ENCODE measurements at regions not wholly inside any gene's neighbourhood (a gene's known extent, or its start where the extent isn't known, plus 50 kb on each side); places are given as distances from the start of the nearest gene placed in this dataset.
A peak's percentile ranks its signal among the peaks of the same experiment; 100 is the strongest.

GRCh38 chr2:139386401-139386800, 606.2 kb upstream of the NXPH2 start:
- DNase-seq, result no peak

GRCh38 chr2:139383532-139383931, 603.3 kb upstream of the NXPH2 start:
- no peak for DNase-seq

- no peak for DNase-seq
Measured at GRCh38 chr2:139380051-139380450, 599.9 kb upstream of the NXPH2 start.

GRCh38 chr2:139378373-139378772, 598.2 kb upstream of the NXPH2 start:
- DNase-seq, result no peak

GRCh38 chr2:139374296-139374850, 594.2 kb upstream of the NXPH2 start:
- DNase-seq, result peak; percentile 4 to 24

- no peak for DNase-seq
Measured at GRCh38 chr2:139369423-139370409, 589.5 kb upstream of the NXPH2 start.

- DNase-seq, result no peak
Measured at GRCh38 chr2:139367416-139367815, 587.2 kb upstream of the NXPH2 start.

- DNase-seq, result no peak
Measured at GRCh38 chr2:139366681-139367080, 586.5 kb upstream of the NXPH2 start.

GRCh38 chr2:139365189-139365588, 585.0 kb upstream of the NXPH2 start:
- DNase-seq, result no peak

GRCh38 chr2:139360654-139361053, 580.5 kb upstream of the NXPH2 start:
- no peak for DNase-seq

GRCh38 chr2:139359818-139360217, 579.6 kb upstream of the NXPH2 start:
- no peak for DNase-seq

GRCh38 chr2:139357972-139358371, 577.8 kb upstream of the NXPH2 start:
- DNase-seq, result no peak

GRCh38 chr2:139354518-139354917, 574.3 kb upstream of the NXPH2 start:
- no peak for DNase-seq

- no peak for DNase-seq
Measured at GRCh38 chr2:139353874-139354273, 573.7 kb upstream of the NXPH2 start.

- no peak for DNase-seq
Measured at GRCh38 chr2:139317259-139317658, 537.1 kb upstream of the NXPH2 start.

GRCh38 chr2:139314059-139314458, 533.9 kb upstream of the NXPH2 start:
- no peak for DNase-seq

- DNase-seq, result no peak
Measured at GRCh38 chr2:139296672-139297209, 516.6 kb upstream of the NXPH2 start.

GRCh38 chr2:139293992-139294548, 513.9 kb upstream of the NXPH2 start:
- DNase-seq, result no peak

- DNase-seq, result no peak
Measured at GRCh38 chr2:139281124-139281523, 500.9 kb upstream of the NXPH2 start.

GRCh38 chr2:139271879-139272278, 491.7 kb upstream of the NXPH2 start:
- no peak for DNase-seq

GRCh38 chr2:139271149-139271548, 491.0 kb upstream of the NXPH2 start:
- DNase-seq, result no peak

- no peak for DNase-seq
Measured at GRCh38 chr2:139260052-139260430, 479.9 kb upstream of the NXPH2 start.

- no peak for DNase-seq
Measured at GRCh38 chr2:139259422-139260051, 479.3 kb upstream of the NXPH2 start.

Measured in AML-193 (cell line).